ES-I3 (cell line): ENCODE measurements at regions not wholly inside any gene's neighbourhood (a gene's known extent, or its start where the extent isn't known, plus 50 kb on each side); places are given as distances from the start of the nearest gene placed in this dataset.

Source experiments
- H3K36me3 ChIP-seq: 2 replicates; pipeline ENCODE4 v1.6.1; 2013; ENCODE audit warnings: mild to moderate bottlenecking, low read length, control low read depth, moderate library complexity; ENCODE audit not compliant: insufficient read depth
- H3K4me1 ChIP-seq: 2 replicates; pipeline ENCODE4 v1.6.1; 2013; ENCODE audit warnings: mild to moderate bottlenecking, control low read depth, low read length; ENCODE audit not compliant: insufficient read depth
- H3K9ac ChIP-seq: 2 replicates; pipeline ENCODE4 v1.6.1; 2013; ENCODE audit warnings: low read depth, mild to moderate bottlenecking, low read length, moderate library complexity
- H3K9me3 ChIP-seq: 2 replicates; pipeline ENCODE4 v1.6.1; 2013; ENCODE audit warnings: mild to moderate bottlenecking, low read length, moderate library complexity; ENCODE audit not compliant: control insufficient read depth, insufficient read depth

GRCh38 chr12:19855851-19856250 is 416.6 kb downstream of the AEBP2 start:
- H3K9me3 ChIP-seq, result no peaks in the 10 kb centered on the region; the same call in 1 of the 2 replicates
- no peaks in the 10 kb centered on the region for H3K36me3 ChIP-seq
- H3K4me1 ChIP-seq, result peaks cover 6% of the 10 kb centered on the region; the same call in 1 of the 2 replicates
- H3K9ac ChIP-seq, result no peak overlapping the region

DNA sequence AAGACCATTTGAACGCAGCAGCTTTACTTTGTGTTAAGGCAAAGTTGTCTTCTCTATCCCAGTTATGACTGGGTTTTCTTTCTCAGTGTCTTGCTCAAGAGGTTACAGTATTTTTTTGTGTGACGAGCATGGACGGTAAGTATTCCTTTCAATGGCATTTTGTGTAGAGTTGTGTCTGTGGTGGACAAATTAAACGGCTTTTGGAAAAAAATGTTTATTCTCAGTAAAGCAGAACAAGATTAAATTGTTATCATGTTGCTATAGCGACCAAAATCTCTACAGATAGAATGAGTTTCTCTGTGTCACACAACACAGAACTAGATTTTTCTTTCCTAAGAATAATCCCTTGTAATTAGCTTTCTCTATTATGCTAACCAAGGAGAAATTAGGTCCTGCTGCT is 417.1 kb downstream of the AEBP2 start:
- Histone ChIP-seq H3K9me3 (no peaks in the 10 kb centered on the region; the same call in 1 of the 2 replicates), H3K9ac (no peak overlapping the region), H3K36me3 (no peaks in the 10 kb centered on the region), H3K4me1 (peaks cover 6% of the 10 kb centered on the region; the same call in 1 of the 2 replicates)

DNA sequence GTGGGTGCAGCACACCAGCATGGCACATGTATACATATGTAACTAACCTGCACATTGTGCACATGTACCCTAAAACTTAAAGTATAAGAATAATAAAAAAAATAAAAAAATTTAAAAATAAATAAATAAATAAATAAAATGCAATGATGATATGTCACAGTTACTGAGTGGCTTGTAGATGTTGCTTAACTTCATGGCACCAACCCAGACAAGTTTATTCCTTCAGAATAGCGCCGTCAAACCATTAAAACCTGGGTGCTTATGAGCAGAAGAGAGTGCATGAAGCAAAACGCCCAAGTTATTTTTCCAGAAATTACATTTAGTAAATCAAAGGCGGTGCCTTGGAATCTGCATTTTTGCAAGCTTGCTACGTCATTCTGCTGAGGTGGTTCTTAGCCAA is 417.9 kb downstream of the AEBP2 start:
- peaks cover 6% of the 10 kb centered on the region; the same call in 1 of the 2 replicates for H3K4me1 ChIP-seq
- no peaks in the 10 kb centered on the region for H3K36me3 ChIP-seq
- H3K9ac ChIP-seq, result no peak overlapping the region
- no peaks in the 10 kb centered on the region; the same call in 1 of the 2 replicates for H3K9me3 ChIP-seq

DNA sequence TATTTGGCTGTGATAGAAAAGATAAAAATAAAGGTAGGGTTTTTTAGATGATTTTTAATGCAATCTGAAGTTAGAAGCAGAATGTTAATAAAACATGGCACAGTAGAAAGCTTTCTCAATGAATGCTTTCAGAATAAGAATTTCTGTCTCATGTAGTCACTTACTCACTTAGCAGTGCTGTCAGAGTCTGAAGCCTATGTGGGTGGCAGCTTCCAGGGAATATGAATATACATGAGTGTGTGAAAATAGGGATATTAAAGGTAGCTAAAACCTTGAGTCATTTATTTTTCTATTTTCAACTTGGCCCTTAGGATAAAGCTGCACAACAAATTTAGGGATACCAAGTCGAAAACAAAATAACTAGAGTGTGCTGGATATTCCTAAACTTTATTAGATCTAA is 427.9 kb downstream of the AEBP2 start:
- Histone ChIP-seq H3K36me3 (no peaks in the 10 kb centered on the region), H3K4me1 (no peaks in the 10 kb centered on the region), H3K9ac (no peak overlapping the region), H3K9me3 (no peaks in the 10 kb centered on the region)

GRCh38 chr12:19867970-19868369 is 428.7 kb downstream of the AEBP2 start:
- Histone ChIP-seq H3K9ac (no peak overlapping the region), H3K9me3 (no peaks in the 10 kb centered on the region), H3K4me1 (no peaks in the 10 kb centered on the region), H3K36me3 (no peaks in the 10 kb centered on the region)

DNA sequence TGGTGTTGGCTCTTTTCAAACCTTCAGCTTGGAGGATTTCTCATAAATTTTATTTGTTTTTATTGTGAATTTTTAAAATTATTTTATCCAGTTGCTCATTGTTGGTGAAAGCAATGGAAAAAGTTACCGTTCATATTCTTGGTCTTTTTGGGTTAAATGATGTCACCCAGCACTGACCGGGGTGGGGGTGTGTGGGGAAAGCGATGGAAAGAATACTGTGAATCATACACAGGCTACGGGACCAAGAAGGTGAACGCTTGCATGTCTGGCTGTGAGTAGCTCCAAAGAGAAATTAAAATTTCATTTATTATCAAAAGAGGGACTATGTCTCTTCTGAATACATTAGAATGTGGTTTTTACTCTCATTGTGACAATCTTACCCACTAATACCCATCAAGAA is 430.1 kb downstream of the AEBP2 start:
- H3K9ac ChIP-seq, result no peak overlapping the region

GRCh38 chr12:19872621-19873540 is 433.6 kb downstream of the AEBP2 start:
- no peaks in the 10 kb centered on the region for H3K36me3 ChIP-seq

More for the DNA sequence above, 430.1 kb downstream of the AEBP2 start:
- Histone ChIP-seq H3K9me3 (no peaks in the 10 kb centered on the region), H3K36me3 (no peaks in the 10 kb centered on the region), H3K4me1 (no peaks in the 10 kb centered on the region)

DNA sequence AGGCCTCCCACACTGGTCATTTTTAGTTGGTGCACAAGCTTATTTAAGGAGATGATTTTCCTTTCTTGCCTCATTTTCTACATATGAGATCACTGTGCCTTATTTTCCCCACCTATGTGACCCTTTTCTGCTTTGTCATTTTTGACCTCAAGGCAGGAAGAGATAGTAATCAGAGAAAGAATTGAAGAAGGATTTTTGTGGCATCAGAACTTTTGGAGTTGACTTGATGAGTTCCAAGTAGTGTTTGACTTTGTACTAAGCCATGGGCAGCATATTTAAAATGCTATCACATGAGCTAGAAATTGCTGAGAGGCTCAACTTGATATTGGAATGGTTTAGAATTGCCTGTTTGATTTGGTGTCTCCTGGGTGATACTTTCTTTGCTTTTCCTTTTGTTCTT is 440.8 kb downstream of the AEBP2 start:
- Histone ChIP-seq H3K36me3 (no peaks in the 10 kb centered on the region), H3K4me1 (no peaks in the 10 kb centered on the region), H3K9me3 (no peaks in the 10 kb centered on the region), H3K9ac (no peak overlapping the region)

More at GRCh38 chr12:19872621-19873540, 433.6 kb downstream of the AEBP2 start:
- Histone ChIP-seq H3K9me3 (no peaks in the 10 kb centered on the region), H3K4me1 (no peaks in the 10 kb centered on the region), H3K9ac (no peak overlapping the region)

DNA sequence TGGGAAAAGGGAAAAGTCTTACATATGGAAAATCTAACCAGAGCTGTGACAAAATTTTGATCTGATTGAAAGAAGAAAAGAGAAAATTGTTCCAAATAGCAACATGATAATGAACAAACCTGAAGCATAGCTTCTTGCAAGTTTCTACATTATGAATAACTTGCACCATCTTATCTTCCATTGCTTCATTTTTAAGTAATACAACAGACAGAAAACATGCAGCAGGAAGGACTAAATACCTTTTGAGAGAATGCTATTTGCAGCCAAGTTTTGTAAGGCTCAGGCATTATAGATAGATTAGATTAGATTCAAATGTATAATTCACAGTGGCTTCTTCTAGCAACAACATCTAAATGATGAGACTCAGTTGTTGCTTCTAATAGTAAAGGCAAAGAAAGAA is 441.4 kb downstream of the AEBP2 start:
- Histone ChIP-seq H3K9me3 (no peaks in the 10 kb centered on the region), H3K36me3 (no peaks in the 10 kb centered on the region), H3K4me1 (no peaks in the 10 kb centered on the region), H3K9ac (no peak overlapping the region)

DNA sequence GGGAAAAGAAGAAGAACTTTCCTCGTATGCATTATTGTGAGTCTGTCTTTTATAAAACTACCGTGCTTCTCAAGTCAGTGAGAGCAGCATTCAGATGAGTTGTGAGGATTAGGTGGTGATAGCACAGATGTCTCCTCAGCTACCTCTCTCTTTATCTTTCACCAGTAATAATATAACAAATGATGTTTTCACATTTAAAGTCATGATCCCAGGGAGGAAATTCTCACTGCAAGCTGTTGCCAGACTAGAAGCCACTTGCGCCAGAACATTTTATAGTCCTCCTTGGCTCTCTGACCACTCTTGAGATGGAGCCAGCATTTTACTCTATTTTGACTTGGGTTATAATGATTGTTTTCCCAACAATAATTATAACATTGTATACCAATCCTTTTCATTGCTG is 443.1 kb downstream of the AEBP2 start:
- no peak overlapping the region for H3K9ac ChIP-seq
- H3K36me3 ChIP-seq, result no peaks in the 10 kb centered on the region
- H3K4me1 ChIP-seq, result no peaks in the 10 kb centered on the region
- H3K9me3 ChIP-seq, result no peaks in the 10 kb centered on the region

- Histone ChIP-seq H3K9me3 (no peaks in the 10 kb centered on the region), H3K9ac (no peak overlapping the region), H3K36me3 (no peaks in the 10 kb centered on the region), H3K4me1 (no peaks in the 10 kb centered on the region)
These were observed 444.8 kb downstream of the AEBP2 start for GRCh38 chr12:19884021-19884492.

DNA sequence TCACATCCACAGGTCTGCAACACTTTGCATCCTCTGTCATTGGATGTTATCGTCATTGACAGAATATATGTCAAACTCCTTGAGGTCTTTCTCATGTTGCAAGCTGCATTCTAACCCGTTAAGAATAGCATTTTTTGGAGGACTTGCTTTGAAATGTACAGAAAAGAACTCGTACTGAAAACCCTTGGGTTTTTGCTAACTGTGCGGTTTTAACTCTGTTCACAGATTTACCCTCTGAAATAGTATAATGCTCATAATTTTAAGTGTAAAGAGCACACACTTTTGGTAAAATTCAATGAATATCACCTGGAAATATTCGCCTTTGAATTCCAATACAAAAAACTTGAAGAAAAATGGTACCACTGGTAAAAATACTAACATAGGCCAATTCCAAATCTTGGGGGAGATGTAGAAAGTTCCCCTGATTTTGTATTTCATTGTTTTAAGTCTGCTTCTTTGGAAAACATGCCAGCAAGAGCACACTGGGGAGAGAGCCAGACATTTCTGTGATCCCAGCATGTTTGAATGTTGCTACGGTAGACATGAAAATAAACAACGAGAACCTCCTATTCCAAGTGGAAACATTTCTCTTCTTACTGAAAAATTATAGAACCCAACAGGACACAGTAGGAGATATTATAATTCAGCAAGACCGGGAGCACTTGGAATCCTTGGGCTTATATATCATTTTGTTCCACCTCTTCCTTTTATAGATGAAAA is 446.0 kb downstream of the AEBP2 start:
- Histone ChIP-seq H3K36me3 (no peaks in the 10 kb centered on the region), H3K9ac (no peak overlapping the region), H3K9me3 (no peaks in the 10 kb centered on the region), H3K4me1 (no peaks in the 10 kb centered on the region)

- no peaks in the 10 kb centered on the region for H3K9me3 ChIP-seq
- no peaks in the 10 kb centered on the region for H3K4me1 ChIP-seq
- H3K9ac ChIP-seq, result no peak overlapping the region
- no peaks in the 10 kb centered on the region for H3K36me3 ChIP-seq
These were observed 446.8 kb downstream of the AEBP2 start for GRCh38 chr12:19886065-19886464.

DNA sequence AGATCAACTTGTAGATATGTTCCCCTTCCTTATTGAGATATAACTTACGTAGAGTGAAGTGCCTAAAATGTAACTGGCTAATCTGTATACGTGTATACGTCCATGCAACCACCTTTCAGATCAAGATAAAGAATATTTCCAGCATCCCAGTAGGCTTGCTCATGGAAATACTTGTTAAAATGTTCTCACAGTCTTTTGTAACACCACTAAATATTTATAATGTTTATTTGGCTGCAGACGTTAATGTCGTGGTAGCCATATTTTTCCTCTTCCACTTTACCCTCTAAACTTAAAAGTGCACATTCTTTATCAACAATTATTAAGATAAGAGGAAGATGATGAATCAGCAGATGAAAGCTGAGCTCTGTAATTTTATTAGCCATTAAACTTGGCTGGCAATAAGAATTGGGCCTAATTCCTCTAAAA is 447.4 kb downstream of the AEBP2 start:
- Histone ChIP-seq H3K36me3 (no peaks in the 10 kb centered on the region), H3K9ac (no peak overlapping the region), H3K9me3 (no peaks in the 10 kb centered on the region), H3K4me1 (no peaks in the 10 kb centered on the region)
